HCT116 (cell line): ENCODE measurements at regions not wholly inside any gene's neighbourhood (a gene's known extent, or its start where the extent isn't known, plus 50 kb on each side); places are given as distances from the start of the nearest gene placed in this dataset.

Source experiments
- CTCF ChIP-seq, 3 experiments: fragments of 200-600 bp in 1 of 3; sonication (generic) in 1 of 3; IDR thresholded peaks in 2 of 3; conservative IDR thresholded peaks in 1 of 3; 2 replicates each; pipeline ENCODE4 v1.5.1; 2012 to 2017; ENCODE audit warnings: low read depth in 2 of 3, low read length in 2 of 3, antibody characterized with exemption in 1 of 3, borderline replicate concordance in 1 of 3, control low read depth in 1 of 3, mild to moderate bottlenecking in 1 of 3, mixed read lengths in 1 of 3, mixed run types in 1 of 3, moderate library complexity in 1 of 3; ENCODE audit not compliant: insufficient read depth in 1 of 3
- REST ChIP-seq: IDR thresholded peaks from 2 replicates; pipeline ENCODE4 v1.6.1; 2012; ENCODE audit warnings: low read depth

GRCh38 chr7:1365846-1366245, 93.4 kb downstream of the MICALL2 start:
- no peak for TF ChIP-seq CTCF (IDR thresholded peaks at IDR 0.05 in 2 of 3, conservative IDR thresholded peaks at IDR 0.05 in 1 of 3; ENCODE audit: borderline replicate concordance in 1 of 3, insufficient read depth in 1 of 3, low read depth in 2 of 3, low read length in 2 of 3)
- no peak for TF ChIP-seq REST
